H1 (cell line): ENCODE measurements at regions not wholly inside any gene's neighbourhood (a gene's known extent, or its start where the extent isn't known, plus 50 kb on each side); places are given as distances from the start of the nearest gene placed in this dataset.

Experiments
- CHD7 ChIP-seq: fragments of 300-600 bp; sonication (generic); IDR thresholded peaks from 2 replicates; pipeline ENCODE4 v1.7.1; 2012; ENCODE audit warnings: low read length, moderate library complexity, mild to moderate bottlenecking, inconsistent platforms; ENCODE audit not compliant: insufficient replicate concordance
- CREB1 ChIP-seq: IDR thresholded peaks from 2 replicates; pipeline ENCODE4 v1.6.1; 2012; ENCODE audit warnings: inconsistent platforms
- CTBP2 ChIP-seq: IDR thresholded peaks from 2 replicates; pipeline ENCODE4 v1.7.0; 2011; ENCODE audit warnings: borderline replicate concordance, mild to moderate bottlenecking, moderate library complexity, mixed read lengths, low read length; ENCODE audit not compliant: insufficient read depth, insufficient read length
- EP300 ChIP-seq, 2 experiments: IDR thresholded peaks; 1 replicate in 1 of 2; 2 replicates in 1 of 2; pipeline ENCODE4 v1.6.1; 2011 to 2012; ENCODE audit warnings: low read depth in 2 of 2, low read length in 2 of 2, mild to moderate bottlenecking in 2 of 2, borderline replicate concordance in 1 of 2, inconsistent platforms in 1 of 2, moderate library complexity in 1 of 2
- FOSL1 ChIP-seq: IDR thresholded peaks from 2 replicates; pipeline ENCODE4 v1.6.1; 2011; ENCODE audit warnings: mild to moderate bottlenecking, low read depth, low read length, moderate library complexity; ENCODE audit not compliant: insufficient read depth
- SP2 ChIP-seq: IDR thresholded peaks from 2 replicates; pipeline ENCODE4 v1.6.1; 2012; ENCODE audit warnings: mild to moderate bottlenecking, low read length, inconsistent platforms
- TCF12 ChIP-seq: IDR thresholded peaks from 2 replicates; pipeline ENCODE4 v1.6.1; 2011; ENCODE audit warnings: low read depth, mild to moderate bottlenecking, low read length
- YY1 ChIP-seq: IDR thresholded peaks from 2 replicates; pipeline ENCODE4 v1.6.1; 2011; ENCODE audit warnings: low read depth, mild to moderate bottlenecking, low read length
- ZNF274 ChIP-seq: IDR thresholded peaks from 2 replicates; pipeline ENCODE4 v1.7.0; 2012; ENCODE audit warnings: low read length, borderline replicate concordance; ENCODE audit errors: extremely low read depth
- TF ChIP-seq, protein P1 (sequence below): IDR thresholded peaks from 2 replicates; pipeline ENCODE4 v1.6.1; 2012; ENCODE audit warnings: low read length, inconsistent platforms

DNA sequence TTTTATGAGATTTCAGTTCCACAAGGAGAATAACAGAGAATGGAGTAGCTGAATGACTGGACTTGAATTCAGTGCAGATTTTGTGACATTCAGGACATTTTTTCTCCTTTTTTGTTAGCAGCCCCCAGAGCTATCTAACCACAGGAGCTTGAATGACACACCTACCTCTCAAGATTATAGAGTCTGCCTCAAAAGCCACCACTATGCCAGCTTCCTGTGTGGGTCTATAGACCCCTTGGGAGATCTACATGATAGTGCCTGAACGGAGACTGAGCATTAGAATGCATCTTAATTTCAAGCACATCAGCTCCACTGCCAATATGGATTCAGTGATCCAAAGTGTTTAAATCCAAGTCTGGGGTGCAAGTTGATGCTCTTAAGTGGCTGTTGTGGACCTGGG lies 74.4 kb upstream of the ZNF648 start (continued):
- TF ChIP-seq CHD7 (no peak), CTBP2 (no peak), YY1 (no peak), FOSL1 (no peak), EP300 (IDR thresholded peaks at IDR 0.05; ENCODE audit: borderline replicate concordance in 1 of 2, low read depth in 2 of 2, low read length in 2 of 2) (no peak), CREB1 (no peak), ZNF274 (no peak), SP2 (no peak), TCF12 (no peak)
- TF ChIP-seq, protein P1, sequence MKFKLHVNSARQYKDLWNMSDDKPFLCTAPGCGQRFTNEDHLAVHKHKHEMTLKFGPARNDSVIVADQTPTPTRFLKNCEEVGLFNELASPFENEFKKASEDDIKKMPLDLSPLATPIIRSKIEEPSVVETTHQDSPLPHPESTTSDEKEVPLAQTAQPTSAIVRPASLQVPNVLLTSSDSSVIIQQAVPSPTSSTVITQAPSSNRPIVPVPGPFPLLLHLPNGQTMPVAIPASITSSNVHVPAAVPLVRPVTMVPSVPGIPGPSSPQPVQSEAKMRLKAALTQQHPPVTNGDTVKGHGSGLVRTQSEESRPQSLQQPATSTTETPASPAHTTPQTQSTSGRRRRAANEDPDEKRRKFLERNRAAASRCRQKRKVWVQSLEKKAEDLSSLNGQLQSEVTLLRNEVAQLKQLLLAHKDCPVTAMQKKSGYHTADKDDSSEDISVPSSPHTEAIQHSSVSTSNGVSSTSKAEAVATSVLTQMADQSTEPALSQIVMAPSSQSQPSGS = no peak
